Thyroid gland (tissue), 4 donors: ENCODE measurements at regions not wholly inside any gene's neighbourhood (a gene's known extent, or its start where the extent isn't known, plus 50 kb on each side); places are given as distances from the start of the nearest gene placed in this dataset.

ENCODE experiments used
- DNase-seq, 2 donors: peaks; one replicate each; pipeline ENCODE4 v3.0.0-alpha.2; 2019
- H3K27ac ChIP-seq, 3 donors: fragments of 200-600 bp; sonication (generic); 1 replicate in 2 of 3; 2 replicates in 1 of 3; pipeline ENCODE4 v1.5.1; 2016 to 2019; ENCODE audit warnings: mild to moderate bottlenecking in 1 of 3, moderate library complexity in 1 of 3
- H3K27me3 ChIP-seq: fragments of 200-600 bp; sonication (generic); one replicate; pipeline ENCODE4 v1.5.1; 2019
- H3K36me3 ChIP-seq, 2 donors: fragments of 200-600 bp; sonication (generic); one replicate each; pipeline ENCODE4 v1.5.1; 2016 to 2019
- H3K4me1 ChIP-seq, 2 donors: fragments of 200-600 bp; sonication (generic); one replicate each; pipeline ENCODE4 v1.5.1; 2017 to 2019
- H3K4me3 ChIP-seq, 3 donors: fragments of 200-600 bp; sonication (generic); replicated peaks in 1 of 3; 1 replicate in 2 of 3; 2 replicates in 1 of 3; pipeline ENCODE4 v1.5.1; 2016; ENCODE audit warnings: mild to moderate bottlenecking in 1 of 3
- H3K9me3 ChIP-seq: fragments of 200-600 bp; sonication (generic); one replicate; pipeline ENCODE4 v1.5.1; 2017
- CTCF ChIP-seq, 6 experiments: fragments of 200-600 bp in 3 of 6; fragments of 450-650 bp in 3 of 6; sonication (generic) in 3 of 6; IDR thresholded peaks; one replicate each; pipeline ENCODE4 v1.5.1; 2016 to 2019; ENCODE audit warnings: antibody characterized with exemption in 6 of 6, mild to moderate bottlenecking in 2 of 6, inconsistent platforms in 1 of 6, moderate library complexity in 1 of 6
- POLR2A ChIP-seq, 2 donors: fragments of 450-650 bp; IDR thresholded peaks; one replicate each; pipeline ENCODE4 v1.6.1; 2017; ENCODE audit warnings: antibody characterized with exemption in 2 of 2, mild to moderate bottlenecking in 2 of 2, moderate library complexity in 1 of 2
- WGBS, 2 donors: methylation state at CpG; one replicate each; pipeline ENCODE4 v1.1.5; 2017; 5-methylcytosine and 5-hydroxymethylcytosine counted together
- intact Hi-C: fragments of 100-400 bp; cut with DNase I; formaldehyde crosslinking; loops from one replicate; pipeline ENCODE4 v1.15.1; 2023

- Histone ChIP-seq H3K4me3 (peak overlapping the region in 1 of 3 donors; percentile 17), H3K9me3 (no peaks in the 10 kb centered on the region), H3K27ac (no peak overlapping the region), H3K36me3 (no peaks in the 10 kb centered on the region), H3K27me3 (peaks cover 31% of the 10 kb centered on the region), H3K4me1 (peaks cover 4 to 11% of the 10 kb centered on the region in 2 donors)
- 3 to 5% methylated on average over 28 to 36 of the region's 48 CpGs for WGBS, 2 donors
- TF ChIP-seq POLR2A (IDR thresholded peaks at IDR 0.05): no peak
- TF ChIP-seq CTCF (IDR thresholded peaks at IDR 0.05): no peak
- DNase-seq: no peak
- intact Hi-C loops: no loop called here
Measured at GRCh38 chr1:98045211-98045766, 124.5 kb upstream of the DPYD start.

GRCh38 chr1:98044766-98045165 is 123.9 kb upstream of the DPYD start:
- Histone ChIP-seq H3K36me3 (no peaks in the 10 kb centered on the region), H3K27ac (no peak overlapping the region), H3K27me3 (peaks cover 26% of the 10 kb centered on the region), H3K9me3 (no peaks in the 10 kb centered on the region), H3K4me3 (no peak overlapping the region), H3K4me1 (peaks cover 4 to 11% of the 10 kb centered on the region in 2 donors)
- TF ChIP-seq CTCF (IDR thresholded peaks at IDR 0.05): no peak
- no peak for TF ChIP-seq POLR2A (IDR thresholded peaks at IDR 0.05)
- intact Hi-C loops: no loop called here
- DNase-seq: no peak
- WGBS, 2 donors: 11 to 30% methylated on average over 15 to 16 of the region's 16 CpGs

GRCh38 chr1:98044071-98044697 is 123.3 kb upstream of the DPYD start:
- no peaks in the 10 kb centered on the region for H3K9me3 ChIP-seq
- WGBS, 2 donors: 23 to 25% methylated on average over 12 of the region's 12 CpGs
- peaks cover 4 to 11% of the 10 kb centered on the region in 2 donors for H3K4me1 ChIP-seq
- no peak overlapping the region for H3K4me3 ChIP-seq
- H3K27ac ChIP-seq: no peak overlapping the region
- DNase-seq: no peak
- H3K36me3 ChIP-seq: no peaks in the 10 kb centered on the region
- TF ChIP-seq POLR2A (IDR thresholded peaks at IDR 0.05): no peak
- no peak for TF ChIP-seq CTCF (IDR thresholded peaks at IDR 0.05)
- intact Hi-C loops: no loop called here
- H3K27me3 ChIP-seq: peaks cover 21% of the 10 kb centered on the region

GRCh38 chr1:98035602-98036002 is 114.8 kb upstream of the DPYD start:
- intact Hi-C loops: no loop called here
- no peak for TF ChIP-seq CTCF (IDR thresholded peaks at IDR 0.05)
- TF ChIP-seq POLR2A (IDR thresholded peaks at IDR 0.05): no peak
- DNase-seq: no peak
- H3K27ac ChIP-seq: no peak overlapping the region
- no peaks in the 10 kb centered on the region for H3K4me1 ChIP-seq
- no peaks in the 10 kb centered on the region for H3K27me3 ChIP-seq
- WGBS, 2 donors: 85 to 90% methylated on average over 2 of the region's 2 CpGs
- no peaks in the 10 kb centered on the region for H3K36me3 ChIP-seq
- no peak overlapping the region for H3K4me3 ChIP-seq
- H3K9me3 ChIP-seq: no peaks in the 10 kb centered on the region

- Histone ChIP-seq H3K4me3 (no peak overlapping the region), H3K36me3 (no peaks in the 10 kb centered on the region), H3K27ac (no peak overlapping the region), H3K4me1 (no peaks in the 10 kb centered on the region), H3K27me3 (no peaks in the 10 kb centered on the region), H3K9me3 (no peaks in the 10 kb centered on the region)
- intact Hi-C loops: no loop called here
- DNase-seq: no peak
- TF ChIP-seq CTCF (IDR thresholded peaks at IDR 0.05): no peak
- TF ChIP-seq POLR2A (IDR thresholded peaks at IDR 0.05): no peak
- 55 to 61% methylated on average over 3 of the region's 3 CpGs for WGBS, 2 donors
Measured at GRCh38 chr1:98034505-98034904, 113.7 kb upstream of the DPYD start.
